Thyroid gland (tissue), 4 donors: ENCODE measurements at regions not wholly inside any gene's neighbourhood (a gene's known extent, or its start where the extent isn't known, plus 50 kb on each side); places are given as distances from the start of the nearest gene placed in this dataset.

Experiments used
- DNase-seq, 2 donors: peaks; one replicate each; pipeline ENCODE4 v3.0.0-alpha.2; 2019
- H3K27ac ChIP-seq, 3 donors: fragments of 200-600 bp; sonication (generic); 1 replicate in 2 of 3; 2 replicates in 1 of 3; pipeline ENCODE4 v1.5.1; 2016 to 2019; ENCODE audit warnings: mild to moderate bottlenecking in 1 of 3, moderate library complexity in 1 of 3
- H3K27me3 ChIP-seq: fragments of 200-600 bp; sonication (generic); one replicate; pipeline ENCODE4 v1.5.1; 2019
- H3K36me3 ChIP-seq, 2 donors: fragments of 200-600 bp; sonication (generic); one replicate each; pipeline ENCODE4 v1.5.1; 2016 to 2019
- H3K4me1 ChIP-seq, 2 donors: fragments of 200-600 bp; sonication (generic); one replicate each; pipeline ENCODE4 v1.5.1; 2017 to 2019
- H3K4me3 ChIP-seq, 3 donors: fragments of 200-600 bp; sonication (generic); replicated peaks in 1 of 3; 1 replicate in 2 of 3; 2 replicates in 1 of 3; pipeline ENCODE4 v1.5.1; 2016; ENCODE audit warnings: mild to moderate bottlenecking in 1 of 3
- H3K9me3 ChIP-seq: fragments of 200-600 bp; sonication (generic); one replicate; pipeline ENCODE4 v1.5.1; 2017
- CTCF ChIP-seq, 6 experiments: fragments of 200-600 bp in 3 of 6; fragments of 450-650 bp in 3 of 6; sonication (generic) in 3 of 6; IDR thresholded peaks; one replicate each; pipeline ENCODE4 v1.5.1; 2016 to 2019; ENCODE audit warnings: antibody characterized with exemption in 6 of 6, mild to moderate bottlenecking in 2 of 6, inconsistent platforms in 1 of 6, moderate library complexity in 1 of 6
- POLR2A ChIP-seq, 2 donors: fragments of 450-650 bp; IDR thresholded peaks; one replicate each; pipeline ENCODE4 v1.6.1; 2017; ENCODE audit warnings: antibody characterized with exemption in 2 of 2, mild to moderate bottlenecking in 2 of 2, moderate library complexity in 1 of 2
- WGBS, 2 donors: methylation state at CpG; one replicate each; pipeline ENCODE4 v1.1.5; 2017; 5-methylcytosine and 5-hydroxymethylcytosine counted together
- intact Hi-C: fragments of 100-400 bp; cut with DNase I; formaldehyde crosslinking; loops from one replicate; pipeline ENCODE4 v1.15.1; 2023

- Histone ChIP-seq H3K27ac (no peak overlapping the region), H3K27me3 (no peaks in the 10 kb centered on the region), H3K36me3 (no peaks in the 10 kb centered on the region), H3K4me3 (no peak overlapping the region), H3K9me3 (no peaks in the 10 kb centered on the region), H3K4me1 (no peaks in the 10 kb centered on the region)
- DNase-seq = no peak
- TF ChIP-seq CTCF (IDR thresholded peaks at IDR 0.05) = no peak
- no peak for TF ChIP-seq POLR2A (IDR thresholded peaks at IDR 0.05)
- intact Hi-C loops = no loop called here
Measured at GRCh38 chr15:39110336-39110735, 470.5 kb upstream of the THBS1 start.

DNA sequence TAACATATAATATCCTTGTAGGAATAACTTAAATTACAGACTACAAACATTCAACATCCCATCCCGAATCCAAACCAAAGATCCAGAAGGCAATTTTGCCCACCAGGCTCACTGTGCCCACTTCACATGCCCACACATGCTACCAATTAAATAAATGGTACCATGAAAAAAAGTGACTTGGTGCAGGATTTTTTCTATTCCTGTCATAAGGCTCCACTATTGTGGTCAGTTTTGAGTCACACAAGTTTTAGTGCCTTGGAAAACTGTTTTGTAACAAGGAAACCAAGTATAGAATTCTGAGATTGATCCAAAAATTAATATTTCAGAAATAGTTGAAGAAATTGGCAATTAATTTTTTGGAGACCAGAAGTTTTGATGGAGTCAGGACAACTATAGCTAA, 470.1 kb upstream of the THBS1 start:
- no peak for DNase-seq
- WGBS, 2 donors = 79 to 97% methylated on average over 1 of the region's 1 CpG
- TF ChIP-seq POLR2A (IDR thresholded peaks at IDR 0.05) (no peak), CTCF (IDR thresholded peaks at IDR 0.05) (no peak)
- Histone ChIP-seq H3K9me3 (no peaks in the 10 kb centered on the region), H3K36me3 (no peaks in the 10 kb centered on the region), H3K4me3 (no peak overlapping the region), H3K27me3 (no peaks in the 10 kb centered on the region), H3K4me1 (no peaks in the 10 kb centered on the region), H3K27ac (no peak overlapping the region)
- intact Hi-C loops = no loop called here

GRCh38 chr15:39113741-39114140, 467.1 kb upstream of the THBS1 start:
- H3K27ac ChIP-seq = no peak overlapping the region
- WGBS, 2 donors = 72 to 81% methylated on average over 3 of the region's 3 CpGs
- intact Hi-C loops = no loop called here
- H3K27me3 ChIP-seq = no peaks in the 10 kb centered on the region
- H3K9me3 ChIP-seq = no peaks in the 10 kb centered on the region
- no peaks in the 10 kb centered on the region for H3K4me1 ChIP-seq
- DNase-seq = no peak
- H3K4me3 ChIP-seq = no peak overlapping the region
- TF ChIP-seq CTCF (IDR thresholded peaks at IDR 0.05) (no peak), POLR2A (IDR thresholded peaks at IDR 0.05) (no peak)
- no peaks in the 10 kb centered on the region for H3K36me3 ChIP-seq

GRCh38 chr15:39114690-39115378, 466.0 kb upstream of the THBS1 start:
- no peaks in the 10 kb centered on the region for H3K36me3 ChIP-seq
- no peaks in the 10 kb centered on the region for H3K9me3 ChIP-seq
- H3K4me1 ChIP-seq = no peaks in the 10 kb centered on the region
- H3K27ac ChIP-seq = no peak overlapping the region
- intact Hi-C loops = no loop called here
- TF ChIP-seq CTCF (IDR thresholded peaks at IDR 0.05) (no peak), POLR2A (IDR thresholded peaks at IDR 0.05) (no peak)
- no peak overlapping the region for H3K4me3 ChIP-seq
- 56 to 100% methylated on average over 1 of the region's 1 CpG for WGBS, 2 donors
- H3K27me3 ChIP-seq = no peaks in the 10 kb centered on the region
- DNase-seq = no peak

DNA sequence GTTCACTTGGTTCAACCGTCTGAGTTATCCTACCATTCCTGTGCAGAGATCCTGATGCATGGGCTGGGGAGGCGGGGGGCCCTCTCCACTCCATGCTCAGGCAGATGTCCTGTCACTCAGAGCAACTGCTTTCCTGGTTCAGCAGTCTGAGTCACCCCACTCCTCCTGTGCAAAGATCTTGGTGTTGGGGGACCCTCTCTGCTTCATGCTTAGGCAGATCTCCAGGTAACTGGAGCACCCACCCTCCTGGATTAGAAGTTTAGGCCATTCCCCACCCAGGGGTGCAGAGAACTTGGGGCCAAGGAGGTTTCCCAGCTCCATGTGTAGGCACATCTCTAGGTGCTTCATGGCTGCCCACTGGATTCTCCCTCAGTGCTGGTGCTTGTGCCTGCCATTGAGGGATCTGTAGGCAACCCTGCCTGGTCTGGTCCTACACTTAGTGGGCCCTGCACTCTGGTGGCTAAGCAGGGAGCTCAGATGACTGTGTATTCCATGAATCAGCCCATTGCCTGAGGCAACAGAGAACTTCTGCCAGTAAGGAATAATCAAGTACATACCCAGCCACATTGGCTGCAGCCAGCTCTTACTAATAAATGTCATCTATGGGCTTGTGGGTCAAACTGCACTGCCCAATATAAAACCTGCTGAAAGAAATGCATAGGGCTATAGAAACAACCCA, 465.4 kb upstream of the THBS1 start:
- H3K4me3 ChIP-seq = no peak overlapping the region
- no peaks in the 10 kb centered on the region for H3K36me3 ChIP-seq
- no peak overlapping the region for H3K27ac ChIP-seq
- no peak for DNase-seq
- intact Hi-C loops = no loop called here
- no peaks in the 10 kb centered on the region for H3K4me1 ChIP-seq
- no peaks in the 10 kb centered on the region for H3K27me3 ChIP-seq
- no peak for TF ChIP-seq POLR2A (IDR thresholded peaks at IDR 0.05)
- no peak for TF ChIP-seq CTCF (IDR thresholded peaks at IDR 0.05)
- H3K9me3 ChIP-seq = no peaks in the 10 kb centered on the region
- WGBS, 2 donors = 83 to 100% methylated on average over 2 of the region's 2 CpGs
